NCI-H2081 (cell line): ENCODE measurements at regions not wholly inside any gene's neighbourhood (a gene's known extent, or its start where the extent isn't known, plus 50 kb on each side); places are given as distances from the start of the nearest gene placed in this dataset.

Experiments used
- DNase-seq, 2 experiments: peaks; one replicate each; lab custom pipeline; 2025; lab: John Stamatoyannopoulos, UW

DNA sequence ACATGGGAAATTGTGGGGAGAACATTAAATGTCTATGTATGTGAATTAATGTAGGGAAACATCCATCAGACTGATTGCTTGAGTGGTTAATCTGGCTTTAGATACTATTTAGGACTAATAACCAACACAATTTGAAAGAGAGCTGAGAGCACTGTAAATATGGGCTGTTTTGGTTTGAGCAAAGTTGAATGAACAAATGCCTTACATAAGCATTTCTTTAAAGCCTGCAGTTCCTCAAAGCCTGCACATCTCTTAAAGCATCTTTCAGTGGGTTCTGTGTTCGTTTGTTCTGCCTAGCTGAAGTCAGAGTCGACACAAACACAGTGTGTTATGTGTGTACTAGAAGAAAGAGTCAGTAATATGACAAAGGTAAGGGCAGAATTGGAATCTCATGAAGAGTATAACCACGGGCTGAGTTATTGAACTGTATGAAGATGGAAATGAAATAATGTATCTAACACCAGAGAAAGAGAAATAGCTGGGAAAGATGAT, 350.0 kb downstream of the SIPA1L2 start:
- no peak for DNase-seq

- DNase-seq, result no peak
Measured at GRCh38 chr1:232278925-232279324, 351.0 kb downstream of the SIPA1L2 start.

DNA sequence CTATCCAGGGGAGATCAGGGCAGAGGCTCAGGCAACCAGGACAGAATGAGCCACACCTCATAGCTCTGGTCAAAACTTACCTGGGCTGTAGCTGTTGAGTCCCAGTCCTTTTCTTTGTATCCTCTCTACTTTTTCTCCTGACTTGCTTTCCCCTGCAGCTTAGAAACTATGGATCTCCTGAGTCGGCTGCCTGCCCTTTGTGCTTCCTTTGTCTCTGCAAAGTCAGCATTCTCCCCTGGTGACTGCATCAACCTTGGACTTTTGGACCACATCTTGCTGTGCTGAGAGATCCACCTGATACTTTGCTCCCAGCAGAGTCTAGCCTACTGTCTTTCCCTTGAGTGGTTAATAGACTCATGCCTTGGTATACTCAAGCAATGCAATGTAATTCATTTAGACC, 353.3 kb downstream of the SIPA1L2 start:
- DNase-seq, result no peak

DNA sequence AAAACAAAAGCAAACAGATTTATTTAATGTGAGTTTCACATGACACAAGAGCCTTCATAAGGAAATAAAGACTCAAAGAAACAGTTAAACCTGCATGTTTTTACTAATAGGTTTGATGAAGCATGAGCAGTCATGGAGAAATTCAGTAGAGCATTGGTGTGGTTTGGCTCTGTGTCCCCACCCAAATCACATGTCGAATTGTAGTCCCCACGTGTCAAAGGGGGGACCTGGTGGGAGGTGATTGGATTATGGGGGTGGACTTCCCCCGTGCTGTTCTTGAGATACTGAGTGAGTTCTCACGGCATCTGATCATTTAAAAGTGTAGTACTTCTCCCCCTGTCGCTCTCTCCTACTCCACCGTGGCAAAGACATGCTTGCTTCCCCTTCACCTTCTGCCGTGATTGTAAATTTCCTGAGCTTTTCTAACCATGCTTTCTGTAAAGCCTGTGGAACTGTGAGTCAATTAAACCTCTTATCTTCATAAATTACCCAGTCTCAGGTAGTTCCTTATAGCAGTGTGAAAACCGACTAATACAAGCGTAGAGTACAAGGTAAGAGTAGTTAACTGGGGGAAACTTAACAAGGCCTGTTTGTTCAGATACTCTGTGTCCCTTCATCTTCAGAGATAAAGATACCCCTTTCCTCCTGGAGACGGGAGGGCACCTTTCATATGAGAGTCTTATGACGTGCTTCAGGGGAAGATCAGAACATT, 354.8 kb downstream of the SIPA1L2 start:
- DNase-seq, result no peak

DNA sequence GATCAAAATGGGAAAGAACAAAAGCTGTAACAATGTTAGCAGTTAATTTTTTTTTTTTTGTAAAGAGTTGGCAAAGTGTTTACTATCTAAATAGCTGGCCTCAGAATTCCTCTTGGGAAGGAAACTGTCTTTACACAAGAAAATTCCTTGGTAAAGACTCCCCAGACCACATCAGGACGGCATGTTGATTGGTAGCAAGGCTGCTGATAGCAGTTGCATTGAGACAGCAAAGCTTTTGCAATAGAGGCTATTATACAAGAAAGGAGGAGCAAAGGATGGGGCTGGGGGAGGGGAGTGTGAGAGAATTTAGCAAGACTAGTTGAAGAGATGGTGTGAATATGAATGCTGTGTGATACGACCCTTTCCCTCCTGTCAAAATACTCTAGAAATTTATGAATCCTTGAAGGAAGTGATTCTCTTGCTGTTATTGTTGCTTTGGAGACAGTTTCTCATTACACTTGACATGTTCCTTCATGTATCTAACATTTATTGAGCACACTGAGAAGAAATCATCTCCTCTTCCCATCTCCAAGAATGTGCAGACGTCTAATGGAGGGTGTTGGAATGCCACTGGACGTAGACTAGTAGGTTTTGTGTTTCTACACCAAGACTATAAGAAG, 355.6 kb downstream of the SIPA1L2 start:
- no peak for DNase-seq

GRCh38 chr1:232273011-232273410, 356.9 kb downstream of the SIPA1L2 start:
- DNase-seq, result no peak

DNA sequence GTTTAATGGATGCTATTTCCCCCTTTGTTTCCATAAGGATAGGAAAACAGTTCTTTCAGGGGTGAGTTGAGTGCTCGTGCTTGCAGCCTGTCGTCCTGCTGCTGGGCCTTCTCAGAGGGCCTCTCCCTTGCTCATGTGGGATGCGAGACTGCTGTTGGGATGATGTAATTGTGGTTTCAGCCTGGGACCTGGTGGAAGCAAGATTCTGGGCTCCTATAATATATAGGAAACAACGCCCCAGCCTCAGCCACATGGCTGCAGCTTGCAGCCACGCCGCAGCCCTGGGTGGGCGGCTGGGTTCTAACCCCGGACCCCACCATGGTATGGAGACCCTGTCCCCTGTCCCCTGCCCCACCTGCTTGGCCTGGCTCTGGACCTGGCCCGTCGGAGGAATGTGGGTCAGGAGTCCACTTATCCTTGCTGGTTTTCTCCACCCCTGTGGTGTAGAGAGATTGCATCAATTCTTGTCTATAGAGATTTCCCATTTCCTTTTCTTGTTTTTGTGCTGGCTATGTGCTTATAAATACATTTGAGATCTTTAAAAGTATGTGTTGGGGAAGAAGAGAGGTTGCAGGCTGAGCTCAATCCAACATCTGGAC, 357.8 kb downstream of the SIPA1L2 start:
- no peak for DNase-seq

DNA sequence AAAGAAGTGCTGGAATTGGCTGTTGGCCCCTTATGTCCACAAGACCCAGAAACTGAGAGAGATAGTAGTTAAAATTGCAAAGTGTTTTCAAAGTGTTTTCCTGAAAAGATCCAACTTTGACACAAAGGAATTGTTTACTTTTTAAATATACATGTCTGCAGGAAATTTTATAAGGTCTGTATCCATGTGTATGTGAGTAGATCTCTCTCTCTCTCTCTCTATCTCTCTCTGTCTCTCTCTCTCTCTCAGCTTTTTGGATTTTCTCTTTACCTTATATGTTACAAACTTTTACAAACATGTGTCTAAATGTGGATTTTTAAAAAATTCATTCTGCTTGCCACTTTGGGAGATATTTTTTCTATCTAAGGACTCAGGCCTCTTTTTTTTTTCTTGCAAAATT, 358.6 kb downstream of the SIPA1L2 start:
- DNase-seq, result no peak

DNA sequence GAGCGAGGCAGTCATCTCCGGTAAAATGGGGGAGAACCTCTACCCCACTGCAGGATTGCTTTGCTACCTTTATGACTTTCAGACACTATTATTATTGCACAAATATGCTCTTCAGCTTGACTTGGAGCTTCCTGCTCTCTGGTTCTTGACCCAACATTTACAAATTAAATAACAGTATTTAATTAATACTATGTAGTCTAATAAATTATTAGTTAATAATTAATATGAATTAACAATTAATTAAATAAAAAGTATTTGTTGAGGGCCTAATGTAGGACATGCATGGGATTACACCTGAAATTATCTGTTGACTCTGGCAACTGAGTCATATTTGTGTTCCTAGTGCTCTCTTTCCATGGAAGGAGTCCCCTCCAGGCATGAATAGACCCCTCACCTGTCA, 359.9 kb downstream of the SIPA1L2 start:
- no peak for DNase-seq

DNA sequence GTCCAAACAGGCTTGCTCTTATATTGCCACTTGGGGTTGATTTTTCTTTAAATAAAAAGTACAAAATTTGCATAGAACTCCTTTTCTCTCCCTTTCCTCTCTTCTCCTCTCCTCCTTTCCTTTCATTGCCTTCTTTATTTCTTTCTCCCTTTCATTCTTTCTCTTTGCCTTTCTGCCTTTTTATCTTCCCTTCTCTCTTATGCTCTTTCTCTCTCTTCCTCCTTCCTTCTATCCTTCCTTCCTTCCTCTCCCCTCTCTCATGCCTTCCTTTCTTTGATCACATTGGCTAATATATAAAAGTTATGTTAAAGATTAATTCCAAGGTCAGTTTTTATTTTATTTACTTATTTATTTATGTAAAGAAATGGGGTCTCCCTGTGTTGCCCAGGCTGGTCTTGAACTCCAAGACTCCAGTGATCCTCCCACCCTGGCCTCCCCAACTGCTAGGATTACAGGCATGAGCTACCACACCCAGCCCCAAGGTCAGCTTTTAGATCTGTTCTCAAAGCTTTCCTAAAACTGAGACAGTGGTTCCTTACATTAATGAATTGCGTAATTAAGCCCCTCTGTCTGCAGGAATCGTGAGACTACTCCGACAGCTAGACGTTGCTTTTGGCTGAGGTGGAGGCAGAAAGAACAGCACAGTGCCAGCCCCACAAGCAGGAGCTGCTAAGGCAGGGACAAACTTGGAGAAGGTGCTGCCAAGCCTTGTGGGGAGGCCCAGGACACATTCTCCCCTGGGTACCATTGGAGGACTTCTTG, 361.9 kb downstream of the SIPA1L2 start:
- DNase-seq, result no peak

DNA sequence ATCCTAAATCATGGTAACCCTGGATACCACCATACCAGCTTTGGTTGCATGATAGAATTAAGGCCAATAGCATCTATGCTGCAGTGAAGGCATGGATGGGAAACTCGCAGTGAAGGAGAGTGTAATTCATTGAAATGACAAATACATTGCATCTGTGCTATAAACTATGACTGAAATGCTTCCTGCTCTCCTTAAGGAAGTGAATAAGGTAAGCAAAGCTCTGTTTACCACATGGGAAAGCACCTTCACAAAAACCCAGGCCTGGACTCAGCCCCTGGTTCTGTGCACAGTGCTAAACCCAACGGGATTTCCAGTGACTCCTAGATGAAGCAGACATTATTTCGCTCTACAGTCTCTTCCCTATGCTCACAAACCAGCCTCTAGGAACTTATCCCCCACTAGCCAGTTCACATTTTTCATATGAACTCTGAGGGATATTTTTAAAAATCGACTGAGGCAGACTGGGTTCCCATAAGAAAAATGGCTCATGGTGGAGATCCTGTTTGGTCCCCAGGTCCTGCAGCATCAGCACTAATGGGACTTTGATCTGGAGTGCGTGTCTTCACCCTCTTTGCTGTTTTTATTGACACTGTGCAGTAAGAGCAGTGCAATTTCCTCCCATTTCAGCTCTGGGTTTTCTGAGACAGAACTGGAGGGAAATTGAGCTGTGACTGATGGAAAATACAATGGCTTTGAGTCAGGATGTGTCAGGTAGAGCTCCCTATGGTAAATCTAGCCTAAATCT, 362.7 kb downstream of the SIPA1L2 start:
- no peak for DNase-seq

- no peak for DNase-seq
Measured at GRCh38 chr1:232263452-232263851, 366.5 kb downstream of the SIPA1L2 start.

- no peak for DNase-seq
Measured at GRCh38 chr1:232262991-232263390, 366.9 kb downstream of the SIPA1L2 start.

DNA sequence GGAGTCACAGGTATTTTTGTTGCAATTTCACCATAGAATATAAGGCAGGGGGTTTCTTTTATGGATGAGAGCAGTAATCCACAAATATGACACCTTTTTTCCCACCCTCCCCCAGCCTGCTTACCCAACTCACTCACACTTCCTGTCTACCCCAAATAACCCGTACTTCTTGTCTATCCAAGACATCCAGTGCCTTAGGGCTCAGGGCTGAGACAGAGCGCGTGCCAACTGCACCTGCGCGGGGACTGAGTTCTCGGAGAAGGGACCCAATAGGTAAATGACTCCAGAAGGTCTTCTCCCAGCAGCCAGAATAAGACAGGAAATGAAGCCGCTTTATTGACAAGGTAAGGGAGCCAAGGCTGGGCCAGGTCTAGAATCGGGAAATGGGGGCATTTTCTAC, 369.1 kb downstream of the SIPA1L2 start:
- DNase-seq, result no peak

GRCh38 chr1:232260045-232260444, 369.9 kb downstream of the SIPA1L2 start:
- DNase-seq, result no peak

DNA sequence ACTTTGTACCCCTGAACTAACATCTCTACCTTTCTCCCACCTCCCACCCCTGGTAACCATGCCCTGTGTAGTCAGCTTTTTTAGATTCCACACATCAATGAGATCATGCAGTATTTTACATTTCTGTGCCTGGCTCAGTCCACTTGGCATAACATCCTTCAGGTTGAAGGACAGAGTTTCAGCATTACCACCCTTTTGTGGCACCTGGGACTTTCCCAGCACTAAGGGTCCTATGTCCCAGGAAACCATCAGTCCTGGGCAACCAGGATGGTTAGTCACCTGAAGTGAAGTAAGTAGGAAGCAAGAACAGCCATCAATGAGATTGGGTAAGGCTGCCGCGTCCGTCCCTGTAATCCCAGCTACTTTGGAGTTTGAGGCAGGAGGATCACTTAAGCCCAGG, 370.6 kb downstream of the SIPA1L2 start:
- no peak for DNase-seq

DNA sequence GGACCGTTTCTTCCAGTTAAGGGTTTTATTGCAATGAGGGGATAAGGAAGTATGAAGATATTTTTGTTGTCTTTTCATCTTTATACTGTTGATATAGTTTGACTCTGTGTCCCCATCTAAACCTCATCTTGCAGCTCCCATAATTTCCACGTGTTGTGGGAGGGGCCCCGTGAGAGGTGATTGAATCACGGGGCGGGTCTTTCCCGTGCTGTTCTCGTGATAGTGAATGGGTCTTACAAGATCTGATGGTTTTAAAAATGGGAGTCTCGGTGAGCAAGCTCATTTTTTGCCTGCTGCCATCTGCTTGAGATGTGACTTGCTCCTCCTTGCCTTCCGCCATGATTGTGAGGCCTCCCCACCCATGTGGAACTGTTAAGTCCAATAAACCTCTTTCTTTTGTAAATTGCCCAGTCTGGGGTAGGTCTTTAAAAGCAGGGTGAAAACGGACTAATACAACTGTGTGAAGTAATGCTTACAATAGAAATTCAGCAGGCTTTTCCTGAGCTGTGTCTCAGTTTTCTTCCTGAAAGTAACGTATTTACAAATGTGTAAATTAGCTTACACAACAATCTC, 377.3 kb downstream of the SIPA1L2 start:
- no peak for DNase-seq

DNA sequence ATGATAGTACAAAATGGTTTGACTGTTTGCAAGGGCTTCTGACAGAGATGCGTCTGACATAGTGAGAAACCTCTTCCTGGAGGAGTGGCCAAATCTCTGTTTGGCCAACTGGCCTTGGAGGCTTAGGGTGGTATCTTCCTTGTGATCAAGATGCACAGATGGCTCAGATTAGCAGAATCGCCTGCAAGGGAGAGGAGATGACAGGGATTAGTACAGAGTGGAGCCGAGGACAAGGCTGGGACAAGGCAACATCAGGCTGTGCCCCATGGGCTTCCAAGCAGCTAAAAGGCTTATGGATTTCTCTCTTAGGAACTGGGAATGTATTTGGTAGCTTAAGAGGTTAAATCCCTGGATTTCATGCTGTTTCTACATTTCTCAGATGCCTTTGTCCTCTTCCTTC, 379.1 kb downstream of the SIPA1L2 start:
- DNase-seq, result no peak

- DNase-seq, result no peak
Measured at GRCh38 chr1:232249861-232250777, 379.8 kb downstream of the SIPA1L2 start.

DNA sequence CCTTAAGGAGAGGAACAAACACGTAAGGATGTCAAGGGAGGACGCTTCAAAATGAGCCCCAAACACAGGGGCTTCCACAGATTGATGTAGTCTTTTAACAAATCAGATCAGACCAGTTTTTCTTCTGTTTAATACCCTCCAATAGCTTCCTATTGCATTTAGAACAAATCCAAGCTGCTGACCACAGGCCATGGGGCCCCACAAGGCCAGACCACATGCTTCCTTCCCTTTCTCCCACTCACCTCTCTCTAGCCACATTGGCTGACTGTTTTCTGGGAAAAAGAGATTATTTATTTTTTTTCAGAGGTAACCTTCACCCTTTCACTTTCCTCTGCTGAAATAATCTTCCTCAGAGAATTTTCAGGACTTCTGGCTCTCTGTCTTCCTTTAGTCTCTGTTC, 380.6 kb downstream of the SIPA1L2 start:
- no peak for DNase-seq
